ENCODE measurements at regions not wholly inside any gene's neighbourhood (a gene's known extent, or its start where the extent isn't known, plus 50 kb on each side); places are given as distances from the start of the nearest gene placed in this dataset.

DNA sequence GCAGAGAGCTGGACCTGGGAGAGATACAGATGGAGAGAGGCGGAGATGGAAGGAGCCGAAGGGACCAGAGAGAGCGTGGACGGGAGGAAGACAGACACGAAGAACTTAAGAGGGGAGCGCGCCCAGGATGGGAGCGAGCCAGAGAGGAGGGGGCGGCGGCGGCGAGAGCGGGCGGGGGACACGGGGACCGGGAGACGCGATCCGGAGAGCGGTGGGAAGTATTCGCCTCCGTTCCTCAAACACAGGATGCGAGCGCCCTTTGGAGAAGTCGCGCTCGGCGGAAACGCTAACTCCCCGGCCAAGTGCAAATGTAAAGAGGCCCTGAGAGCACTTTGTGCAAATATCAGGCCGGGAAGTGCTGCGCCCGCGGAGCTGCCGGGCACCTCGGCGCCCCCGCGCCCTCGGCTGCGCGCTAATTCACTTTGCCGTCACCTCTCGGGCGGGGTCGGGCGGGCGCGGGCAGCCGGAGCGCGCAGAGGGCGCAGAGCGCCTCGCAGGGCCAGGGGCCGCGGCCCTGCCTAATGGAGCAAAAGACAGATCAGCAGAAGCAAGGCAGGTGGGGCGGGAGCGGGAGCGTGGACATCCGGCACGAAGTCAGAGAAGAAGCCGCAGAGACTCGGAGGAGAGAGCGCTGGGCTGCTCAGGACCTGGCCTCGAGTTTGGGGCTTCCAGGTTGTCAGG lies 281.2 kb downstream of the RRAGC start:
- TF ChIP-seq CTCF (IDR thresholded peaks at IDR 0.05 in 2 of 3, conservative IDR thresholded peaks at IDR 0.05 in 1 of 3; ENCODE audit: insufficient read depth in 2 of 3, low read depth in 1 of 3, low read length in 3 of 3): no peak
- no peak for TF ChIP-seq FOXJ3 (CRISPR knock-in tag; IDR thresholded peaks at IDR 0.05)
- TF ChIP-seq ATF7 (IDR thresholded peaks at IDR 0.05): no peak
- TF ChIP-seq RBBP5 (IDR thresholded peaks at IDR 0.05; ENCODE audit: borderline replicate concordance, insufficient read depth, low read length, poor library complexity, severe bottlenecking): no peak
- no peak for TF ChIP-seq MEIS2 (IDR thresholded peaks at IDR 0.05; ENCODE audit: partially characterized antibody)
- TF ChIP-seq RFX1 (IDR thresholded peaks at IDR 0.05): no peak
- TF ChIP-seq TAF15 (IDR thresholded peaks at IDR 0.05; ENCODE audit: low read depth, low read length): no peak
- no peak for TF ChIP-seq MYBL2 (IDR thresholded peaks at IDR 0.05; ENCODE audit: low read depth)
- TF ChIP-seq MYBL2 (CRISPR knock-in tag; IDR thresholded peaks at IDR 0.05; ENCODE audit: borderline replicate concordance): no peak
- no peak for TF ChIP-seq EZH2 (IDR thresholded peaks at IDR 0.05; ENCODE audit: borderline replicate concordance, low read depth, low read length)
- no peak for TF ChIP-seq KAT7 (CRISPR knock-in tag; IDR thresholded peaks at IDR 0.05; ENCODE audit: borderline replicate concordance)

Data from K562 (cell line).